Thyroid gland (tissue), 4 donors: ENCODE measurements at regions not wholly inside any gene's neighbourhood (a gene's known extent, or its start where the extent isn't known, plus 50 kb on each side); places are given as distances from the start of the nearest gene placed in this dataset.

Source experiments
- CTCF ChIP-seq, 6 experiments: fragments of 200-600 bp in 3 of 6; fragments of 450-650 bp in 3 of 6; sonication (generic) in 3 of 6; IDR thresholded peaks; one replicate each; pipeline ENCODE4 v1.5.1; 2016 to 2019; ENCODE audit warnings: antibody characterized with exemption in 6 of 6, mild to moderate bottlenecking in 2 of 6, inconsistent platforms in 1 of 6, moderate library complexity in 1 of 6
- POLR2A ChIP-seq, 2 donors: fragments of 450-650 bp; IDR thresholded peaks; one replicate each; pipeline ENCODE4 v1.6.1; 2017; ENCODE audit warnings: antibody characterized with exemption in 2 of 2, mild to moderate bottlenecking in 2 of 2, moderate library complexity in 1 of 2

DNA sequence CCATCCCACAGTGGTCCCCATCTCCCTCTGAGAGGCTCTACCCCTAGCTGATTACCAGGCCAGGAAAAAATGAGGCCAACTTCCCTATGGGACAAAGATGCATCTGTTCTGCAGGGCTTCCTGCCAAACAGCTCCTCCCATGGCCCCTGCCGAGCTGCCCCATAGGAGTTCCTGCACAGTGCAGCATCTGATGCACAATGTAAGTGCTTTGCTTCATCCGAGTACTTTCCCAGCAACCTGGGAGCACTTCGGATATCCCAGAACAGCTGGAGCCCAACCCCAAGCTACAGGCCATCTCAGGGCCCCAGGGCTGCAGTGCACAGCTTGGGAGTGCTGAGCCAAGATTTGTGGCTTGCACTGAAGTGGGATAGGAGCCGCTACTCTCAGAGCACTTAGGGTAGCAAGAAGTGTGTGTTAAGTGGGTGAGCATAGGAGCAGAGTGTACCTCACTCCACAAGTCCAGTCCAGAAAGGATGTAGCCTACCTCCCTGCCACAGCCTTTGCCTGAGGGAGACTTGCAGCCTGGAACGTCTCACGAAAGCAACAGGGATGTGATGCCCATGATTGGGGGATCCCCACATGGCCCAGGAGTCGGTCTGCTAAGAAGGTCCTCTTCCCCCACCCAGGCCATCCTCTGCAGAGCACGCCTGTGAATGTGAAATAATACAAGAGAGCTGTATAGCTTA is 209.6 kb upstream of the VWC2 start:
- TF ChIP-seq CTCF (IDR thresholded peaks at IDR 0.05) (no peak), POLR2A (IDR thresholded peaks at IDR 0.05) (no peak)
